Rectal smooth muscle tissue (tissue), 1 donor: ENCODE measurements at regions not wholly inside any gene's neighbourhood (a gene's known extent, or its start where the extent isn't known, plus 50 kb on each side); places are given as distances from the start of the nearest gene placed in this dataset.

Experiments used
- H3K27ac ChIP-seq: one replicate; pipeline ENCODE4 v1.7.0; 2013; ENCODE audit warnings: low read depth, low read length, inconsistent platforms
- H3K27me3 ChIP-seq: one replicate; pipeline ENCODE4 v1.7.0; 2013; ENCODE audit warnings: low read length; ENCODE audit not compliant: control insufficient read depth, insufficient read depth
- H3K36me3 ChIP-seq: one replicate; pipeline ENCODE4 v1.7.0; 2013; ENCODE audit warnings: low read length; ENCODE audit not compliant: control insufficient read depth, insufficient read depth
- H3K4me1 ChIP-seq: one replicate; pipeline ENCODE4 v1.7.0; 2013; ENCODE audit warnings: low read length; ENCODE audit not compliant: control insufficient read depth, insufficient read depth
- H3K4me3 ChIP-seq: one replicate; pipeline ENCODE4 v1.7.0; 2013; ENCODE audit warnings: low read length
- H3K9ac ChIP-seq: one replicate; pipeline ENCODE4 v1.7.0; 2013; ENCODE audit warnings: low read length

DNA sequence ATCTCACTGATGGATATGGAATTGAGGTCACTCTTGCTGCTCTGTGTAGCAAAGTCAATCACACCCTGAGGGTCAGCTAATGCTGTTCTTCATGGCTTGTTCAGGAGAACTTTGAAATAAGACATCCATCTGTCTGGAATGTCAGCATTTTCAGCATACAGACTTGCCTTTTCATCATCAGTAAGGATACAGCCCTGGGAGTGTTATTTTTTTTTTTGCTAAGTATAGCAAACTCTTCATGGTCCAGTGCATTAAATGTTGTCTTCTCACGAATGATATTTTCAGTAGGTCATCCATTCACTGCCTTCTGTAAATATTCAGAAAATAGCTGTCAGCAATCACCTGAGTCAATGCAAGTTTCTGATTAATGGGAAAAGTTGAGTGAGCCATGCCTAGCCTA is 268.8 kb upstream of the SMIM31 start:
- Histone ChIP-seq H3K4me1 (peaks cover 3% of the 10 kb centered on the region), H3K36me3 (no peaks in the 10 kb centered on the region), H3K4me3 (no peak overlapping the region), H3K27ac (no peak overlapping the region), H3K27me3 (no peaks in the 10 kb centered on the region), H3K9ac (no peak overlapping the region)

DNA sequence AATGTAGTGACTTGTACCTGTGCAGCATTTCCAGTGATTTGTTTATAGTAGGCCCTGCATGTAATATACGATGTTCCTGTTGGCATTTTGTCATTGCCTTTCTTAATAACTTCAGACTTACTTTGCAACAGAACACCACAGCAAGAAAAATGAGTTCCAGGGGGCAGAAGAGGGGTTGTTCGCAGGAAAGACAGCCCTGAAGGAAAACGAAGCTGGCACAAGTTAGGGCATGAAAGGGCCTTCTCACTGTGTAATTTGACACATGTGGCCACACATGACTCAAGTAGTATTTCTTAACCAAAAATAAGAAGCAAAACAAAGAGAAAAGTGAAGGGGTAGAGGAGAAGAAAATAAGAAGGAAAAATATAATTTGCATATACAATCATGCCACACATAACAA is 265.8 kb upstream of the SMIM31 start:
- H3K36me3 ChIP-seq, result no peaks in the 10 kb centered on the region
- H3K4me3 ChIP-seq, result no peak overlapping the region
- no peak overlapping the region for H3K27ac ChIP-seq
- no peaks in the 10 kb centered on the region for H3K27me3 ChIP-seq
- H3K9ac ChIP-seq, result no peak overlapping the region
- H3K4me1 ChIP-seq, result peaks cover under 1% of the 10 kb centered on the region

DNA sequence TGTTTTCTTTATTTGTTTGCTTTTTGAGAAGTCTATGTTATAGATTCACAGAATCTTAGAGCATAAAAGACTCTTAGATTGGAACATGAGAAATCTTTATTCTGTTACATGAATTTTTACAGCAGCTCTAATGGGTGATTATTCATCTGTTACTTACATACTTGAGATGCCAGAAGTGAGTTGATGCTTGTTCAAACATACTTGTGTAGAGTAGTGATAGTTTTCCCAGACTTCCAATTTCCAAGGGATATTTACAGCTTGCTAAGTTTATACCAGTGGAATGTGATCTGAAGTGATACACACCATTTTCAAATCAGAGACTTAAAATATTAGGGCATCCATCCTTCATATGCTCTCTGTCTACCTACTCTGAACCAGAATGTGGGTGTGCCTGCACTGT is 252.9 kb upstream of the SMIM31 start:
- no peaks in the 10 kb centered on the region for H3K36me3 ChIP-seq
- no peaks in the 10 kb centered on the region for H3K4me1 ChIP-seq
- no peaks in the 10 kb centered on the region for H3K27me3 ChIP-seq
- H3K9ac ChIP-seq, result no peak overlapping the region
- H3K27ac ChIP-seq, result no peak overlapping the region
- H3K4me3 ChIP-seq, result no peak overlapping the region

DNA sequence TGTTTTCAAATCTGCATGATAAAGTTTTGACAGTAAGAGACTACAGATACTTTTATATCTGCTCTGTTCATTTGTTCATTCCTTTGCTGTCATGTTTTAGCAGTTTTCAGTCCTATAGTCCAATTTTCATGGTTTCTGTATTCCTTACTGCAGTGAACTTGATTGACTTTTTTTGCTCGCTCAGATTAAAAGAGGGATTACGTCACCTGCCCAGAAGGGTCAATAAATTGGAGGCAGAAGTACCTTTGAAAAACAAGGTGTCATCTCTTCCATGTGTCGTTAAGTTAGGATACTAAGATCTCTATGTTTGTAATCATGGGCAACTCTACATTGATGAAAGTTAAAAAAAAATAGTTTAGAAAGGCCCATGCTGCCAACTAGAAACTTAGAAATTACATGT is 250.1 kb upstream of the SMIM31 start:
- no peaks in the 10 kb centered on the region for H3K27me3 ChIP-seq
- H3K36me3 ChIP-seq, result no peaks in the 10 kb centered on the region
- H3K4me3 ChIP-seq, result no peak overlapping the region
- no peak overlapping the region for H3K27ac ChIP-seq
- no peak overlapping the region for H3K9ac ChIP-seq
- H3K4me1 ChIP-seq, result no peaks in the 10 kb centered on the region

DNA sequence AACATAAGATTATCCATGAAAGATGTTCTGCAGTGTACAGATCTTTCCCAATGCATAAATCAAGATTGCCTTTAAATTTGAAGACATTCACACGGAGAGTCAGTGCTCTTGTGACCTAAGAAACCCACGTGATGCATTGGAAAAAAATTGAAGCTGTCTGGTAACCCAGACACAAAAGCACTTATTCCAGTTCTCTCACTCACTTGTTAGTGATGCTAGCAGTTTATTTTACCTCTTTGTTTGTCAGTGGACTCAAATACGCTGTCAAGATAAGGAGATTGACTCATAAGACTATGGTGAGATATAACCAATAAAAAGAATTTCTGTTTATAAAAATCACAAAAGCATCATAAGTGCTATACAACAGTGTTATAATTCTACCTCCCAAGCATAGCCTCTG is 245.8 kb upstream of the SMIM31 start:
- Histone ChIP-seq H3K27me3 (no peaks in the 10 kb centered on the region), H3K4me1 (no peaks in the 10 kb centered on the region), H3K4me3 (no peak overlapping the region), H3K27ac (no peak overlapping the region), H3K9ac (no peak overlapping the region), H3K36me3 (no peaks in the 10 kb centered on the region)

DNA sequence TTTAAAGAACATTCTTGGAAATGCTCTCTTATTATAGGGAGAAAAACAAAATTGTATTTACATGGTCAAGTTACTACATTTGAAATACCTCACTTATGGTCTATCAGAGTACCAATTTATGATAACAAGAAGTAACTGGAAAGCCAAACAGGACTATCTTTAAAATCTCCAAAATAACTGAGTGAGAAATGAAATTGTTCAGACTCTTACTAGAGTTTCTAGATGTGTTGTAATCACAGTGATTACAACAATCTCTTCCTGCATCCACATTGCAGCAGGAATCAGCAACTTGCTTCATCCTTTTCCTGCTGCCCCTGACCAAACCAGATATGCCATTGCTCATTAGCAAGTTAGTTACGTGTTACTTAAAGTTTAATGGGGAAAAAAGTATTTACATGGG is 245.2 kb upstream of the SMIM31 start:
- Histone ChIP-seq H3K27ac (no peak overlapping the region), H3K4me1 (no peaks in the 10 kb centered on the region), H3K9ac (no peak overlapping the region), H3K36me3 (no peaks in the 10 kb centered on the region), H3K27me3 (no peaks in the 10 kb centered on the region), H3K4me3 (no peak overlapping the region)

DNA sequence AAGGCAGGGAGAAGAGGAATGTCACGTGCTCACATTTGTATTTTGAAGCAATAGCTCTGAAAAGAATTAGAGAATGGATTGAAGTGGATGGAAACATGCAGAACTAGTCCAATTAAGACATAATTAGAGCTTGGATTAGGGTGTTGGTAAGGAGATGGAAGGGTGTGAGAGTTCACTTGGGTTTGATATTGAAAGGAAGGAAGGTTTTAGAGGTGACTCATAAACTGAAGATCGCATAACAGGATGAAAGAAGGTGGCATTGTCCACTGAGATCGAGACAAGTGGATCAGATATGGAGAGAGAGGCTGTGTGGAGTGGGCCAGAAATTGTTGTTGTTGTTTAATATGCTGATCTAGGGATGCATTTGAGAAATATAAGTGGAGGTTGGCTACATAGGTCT is 244.0 kb upstream of the SMIM31 start:
- H3K4me3 ChIP-seq, result no peak overlapping the region

DNA sequence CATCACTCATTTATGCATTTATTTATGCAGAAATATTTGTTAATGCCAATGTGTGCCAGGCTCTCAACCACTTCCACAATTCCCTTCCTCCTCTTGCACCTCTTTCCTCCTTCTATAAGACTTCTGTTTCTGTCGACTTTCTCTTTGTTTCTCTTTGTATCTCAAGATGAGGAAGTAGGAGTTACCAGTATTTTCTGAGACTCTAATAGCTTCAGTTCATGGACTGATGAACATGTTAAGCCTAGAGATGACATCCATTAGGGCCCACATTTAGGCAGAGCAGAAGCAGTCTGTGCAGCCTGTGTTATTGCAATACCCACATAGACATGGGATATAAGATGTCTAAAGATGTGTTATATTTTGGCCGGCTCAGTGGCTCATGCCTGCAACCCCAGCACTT is 241.8 kb upstream of the SMIM31 start:
- Histone ChIP-seq H3K27me3 (no peaks in the 10 kb centered on the region), H3K4me3 (no peak overlapping the region), H3K4me1 (no peaks in the 10 kb centered on the region), H3K9ac (no peak overlapping the region), H3K27ac (no peak overlapping the region), H3K36me3 (no peaks in the 10 kb centered on the region)

More for the DNA sequence above, 244.0 kb upstream of the SMIM31 start:
- Histone ChIP-seq H3K36me3 (no peaks in the 10 kb centered on the region), H3K27ac (no peak overlapping the region), H3K27me3 (no peaks in the 10 kb centered on the region), H3K4me1 (no peaks in the 10 kb centered on the region), H3K9ac (no peak overlapping the region)

DNA sequence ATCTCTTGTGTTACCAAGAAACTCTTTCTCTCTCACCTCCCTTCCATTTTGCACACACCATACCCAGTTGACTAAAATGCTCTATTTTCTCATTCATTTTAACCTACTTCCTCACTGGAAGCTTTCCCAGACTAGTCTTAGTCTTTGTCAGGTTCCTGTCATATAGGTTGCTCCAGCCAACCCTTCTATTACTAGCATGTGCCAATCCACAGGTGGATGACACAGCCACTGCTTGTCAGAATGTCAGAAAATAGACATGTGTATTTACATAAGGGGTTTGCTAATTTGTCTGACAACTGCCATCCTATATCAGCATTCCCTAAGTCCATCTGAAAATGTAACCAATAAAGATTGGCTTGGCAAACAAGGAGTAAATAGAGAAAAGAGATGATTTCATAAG is 239.2 kb upstream of the SMIM31 start:
- no peak overlapping the region for H3K4me3 ChIP-seq
- no peak overlapping the region for H3K9ac ChIP-seq
- H3K36me3 ChIP-seq, result no peaks in the 10 kb centered on the region
- H3K27me3 ChIP-seq, result no peaks in the 10 kb centered on the region
- H3K27ac ChIP-seq, result no peak overlapping the region
- H3K4me1 ChIP-seq, result no peaks in the 10 kb centered on the region

DNA sequence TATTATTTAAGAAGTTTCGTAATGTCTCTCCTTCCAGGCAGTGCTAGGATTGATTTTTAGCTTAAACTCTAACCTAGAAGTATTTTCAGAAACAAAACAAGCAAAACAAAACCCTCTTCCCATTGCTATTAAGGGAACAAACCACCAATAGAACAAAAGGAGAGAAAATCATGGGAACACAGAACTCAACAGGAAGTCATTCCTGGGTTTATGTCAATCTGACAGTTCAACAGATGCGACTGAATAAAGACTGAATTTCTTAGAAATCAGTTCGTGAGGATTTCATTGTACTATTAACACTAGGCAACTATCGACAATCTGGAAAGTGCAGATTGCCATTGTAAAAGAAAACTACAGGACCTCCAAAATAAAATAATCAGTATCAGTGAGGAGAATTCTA is 229.1 kb upstream of the SMIM31 start:
- no peak overlapping the region for H3K27ac ChIP-seq
- H3K4me3 ChIP-seq, result no peak overlapping the region
- H3K9ac ChIP-seq, result no peak overlapping the region
- H3K27me3 ChIP-seq, result no peaks in the 10 kb centered on the region
- no peaks in the 10 kb centered on the region for H3K36me3 ChIP-seq
- H3K4me1 ChIP-seq, result no peaks in the 10 kb centered on the region

DNA sequence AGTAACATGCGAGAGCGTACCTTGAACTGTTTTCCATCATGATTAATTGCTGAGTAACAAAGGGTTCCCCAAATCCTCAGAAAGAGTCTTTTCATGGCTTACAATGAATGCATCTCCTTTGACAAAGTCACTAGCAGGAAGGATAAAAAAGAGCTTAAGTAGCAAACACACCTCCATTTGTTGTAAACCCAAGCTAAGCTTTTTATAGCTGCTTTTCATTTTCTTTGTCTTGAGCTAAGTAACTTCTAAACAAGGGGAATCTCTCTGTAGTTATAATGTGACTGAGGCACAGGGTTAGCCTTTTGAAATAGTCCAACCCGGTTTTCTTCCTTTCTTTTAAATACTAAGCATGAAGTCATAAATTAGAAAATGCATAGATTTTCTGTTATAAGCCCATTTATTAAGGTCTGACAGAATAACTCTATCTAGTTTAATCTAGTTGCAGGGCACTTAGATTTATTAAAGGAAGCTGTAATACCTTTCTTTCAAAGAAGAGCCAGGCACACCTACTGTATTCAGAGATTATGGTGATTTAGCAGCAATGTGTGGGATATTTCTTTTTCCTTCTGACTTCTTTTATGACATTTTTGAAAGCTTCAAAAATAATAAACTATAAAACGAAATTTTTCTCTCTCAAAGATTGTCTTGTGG is 226.9 kb upstream of the SMIM31 start:
- H3K9ac ChIP-seq, result no peak overlapping the region
- H3K4me1 ChIP-seq, result no peaks in the 10 kb centered on the region
- H3K27me3 ChIP-seq, result no peaks in the 10 kb centered on the region
- H3K4me3 ChIP-seq, result no peak overlapping the region
- H3K36me3 ChIP-seq, result no peaks in the 10 kb centered on the region
- no peak overlapping the region for H3K27ac ChIP-seq

DNA sequence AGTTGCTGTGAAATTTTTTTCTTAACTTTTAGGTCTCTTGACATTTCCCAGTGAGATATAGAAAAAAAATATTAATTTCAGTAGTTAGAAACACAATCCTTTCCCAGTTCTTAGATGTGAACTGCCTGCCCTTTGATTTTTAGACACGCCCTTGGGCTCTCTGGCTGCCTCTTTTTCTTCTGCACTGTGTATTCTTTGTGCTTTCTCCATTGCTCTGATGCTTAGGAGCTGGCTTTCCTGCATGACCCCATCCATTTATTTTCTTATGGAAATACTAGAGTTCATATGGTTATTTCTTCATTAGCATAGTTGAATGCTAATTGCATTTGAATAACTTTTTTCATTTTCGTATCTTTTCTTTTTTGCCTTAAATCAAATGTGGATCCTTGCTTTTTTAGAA is 224.9 kb upstream of the SMIM31 start:
- no peak overlapping the region for H3K4me3 ChIP-seq
- H3K9ac ChIP-seq, result no peak overlapping the region
- no peak overlapping the region for H3K27ac ChIP-seq
- no peaks in the 10 kb centered on the region for H3K36me3 ChIP-seq
- H3K27me3 ChIP-seq, result no peaks in the 10 kb centered on the region
- no peaks in the 10 kb centered on the region for H3K4me1 ChIP-seq

DNA sequence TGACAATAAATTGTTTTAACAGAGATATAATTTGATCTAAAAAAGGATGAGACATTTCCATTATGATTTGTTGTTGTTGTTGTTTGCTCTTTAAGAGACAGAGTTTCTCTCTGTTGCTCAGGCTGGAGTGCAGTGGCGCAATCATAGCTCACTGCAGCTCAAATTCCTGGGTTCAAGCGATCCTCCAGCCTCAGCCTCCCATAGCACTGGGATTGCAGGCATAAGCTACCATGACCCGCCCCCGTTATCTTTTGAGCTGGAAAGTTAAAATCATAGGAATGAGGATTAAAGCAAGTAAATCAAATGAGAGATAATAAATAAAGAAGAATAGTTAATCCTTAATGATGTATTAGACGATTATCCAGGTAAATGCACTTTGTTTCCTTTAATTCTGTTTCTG is 224.4 kb upstream of the SMIM31 start:
- no peaks in the 10 kb centered on the region for H3K4me1 ChIP-seq

More for the DNA sequence above, 224.4 kb upstream of the SMIM31 start:
- no peak overlapping the region for H3K27ac ChIP-seq
- H3K27me3 ChIP-seq, result no peaks in the 10 kb centered on the region
- H3K4me3 ChIP-seq, result no peak overlapping the region
- H3K36me3 ChIP-seq, result no peaks in the 10 kb centered on the region
- H3K9ac ChIP-seq, result no peak overlapping the region
